Esophagus (tissue), 2 donors: ENCODE measurements at regions not wholly inside any gene's neighbourhood (a gene's known extent, or its start where the extent isn't known, plus 50 kb on each side); places are given as distances from the start of the nearest gene placed in this dataset.
"Not testable (repeated sequence)": the region's sequence is repeated elsewhere in the genome, so short reads cannot be mapped to it uniquely, and the experiment has no call there.

Experiments
- H3K27ac ChIP-seq, 2 donors: one replicate each; pipeline ENCODE4 v1.5.1; 2013; ENCODE audit warnings: low read depth in 2 of 2, mild to moderate bottlenecking in 2 of 2, inconsistent platforms in 1 of 2, low read length in 1 of 2, moderate library complexity in 1 of 2
- H3K27me3 ChIP-seq, 2 donors: one replicate each; pipeline ENCODE4 v1.6.1; 2013; ENCODE audit warnings: low read length in 2 of 2, control low read depth in 1 of 2, mild to moderate bottlenecking in 1 of 2; ENCODE audit not compliant: insufficient read depth in 2 of 2, control insufficient read depth in 1 of 2
- H3K36me3 ChIP-seq, 2 donors: one replicate each; pipeline ENCODE4 v1.6.1; 2013; ENCODE audit warnings: low read length in 1 of 2; ENCODE audit not compliant: control insufficient read depth in 2 of 2, insufficient read depth in 2 of 2
- H3K4me1 ChIP-seq, 2 donors: one replicate each; pipeline ENCODE4 v1.6.1; 2013; ENCODE audit warnings: low read length in 1 of 2; ENCODE audit not compliant: control insufficient read depth in 2 of 2, insufficient read depth in 2 of 2
- H3K4me3 ChIP-seq, 2 donors: one replicate each; pipeline ENCODE4 v1.5.1; 2013; ENCODE audit warnings: low read length in 2 of 2, mild to moderate bottlenecking in 2 of 2, low read depth in 1 of 2, moderate library complexity in 1 of 2
- H3K9me3 ChIP-seq, 2 donors: one replicate each; pipeline ENCODE4 v1.6.1; 2013; ENCODE audit warnings: mild to moderate bottlenecking in 2 of 2, low read depth in 1 of 2, low read length in 1 of 2, moderate library complexity in 1 of 2; ENCODE audit not compliant: control insufficient read depth in 2 of 2, insufficient read depth in 1 of 2
- WGBS, 2 donors: extraction: QIAGEN DNeasy Blood & Tissue Kit; methylation state at CpG; one replicate each; pipeline ENCODE4 v1.1.7; 2013; 5-methylcytosine and 5-hydroxymethylcytosine counted together
- donor health status: healthy with polysubstance abuse.
- donor health status: Bipolar disorder and iron deficiency.

- not testable (repeated sequence) for H3K27ac ChIP-seq, H3K27me3 ChIP-seq, H3K36me3 ChIP-seq, H3K9me3 ChIP-seq, H3K4me3 ChIP-seq, H3K4me1 ChIP-seq
- 72 to 75% methylated on average over 6 to 12 of the region's 15 CpGs for WGBS, 2 donors
Measured at GRCh38 chr9:138201167-138201889, 323.7 kb downstream of the CACNA1B start.

- WGBS, 2 donors, result 88 to 90% methylated on average over 9 to 12 of the region's 12 CpGs
- not testable (repeated sequence) for H3K4me1 ChIP-seq
Measured at GRCh38 chr9:138202043-138202442, 324.5 kb downstream of the CACNA1B start.

GRCh38 chr9:138203304-138203703 lies 325.7 kb downstream of the CACNA1B start:
- H3K27me3 ChIP-seq, H3K27ac ChIP-seq, H3K9me3 ChIP-seq, H3K4me1 ChIP-seq, H3K4me3 ChIP-seq, H3K36me3 ChIP-seq: not testable (repeated sequence)
- 43 to 65% methylated on average over 5 to 6 of the region's 7 CpGs for WGBS, 2 donors

More at GRCh38 chr9:138202043-138202442, 324.5 kb downstream of the CACNA1B start:
- H3K9me3 ChIP-seq, H3K36me3 ChIP-seq, H3K4me3 ChIP-seq, H3K27me3 ChIP-seq, H3K27ac ChIP-seq: not testable (repeated sequence)

- 38 to 52% methylated on average over 8 of the region's 9 CpGs for WGBS, 2 donors
- not testable (repeated sequence) for H3K9me3 ChIP-seq, H3K27me3 ChIP-seq, H3K4me3 ChIP-seq, H3K4me1 ChIP-seq, H3K27ac ChIP-seq, H3K36me3 ChIP-seq
Measured at GRCh38 chr9:138203872-138204271, 326.3 kb downstream of the CACNA1B start.

- WGBS, 2 donors, result 45 to 49% methylated on average over 3 to 4 of the region's 4 CpGs
- not testable (repeated sequence) for H3K27me3 ChIP-seq, H3K4me3 ChIP-seq
Measured at GRCh38 chr9:138206108-138206507, 328.5 kb downstream of the CACNA1B start.

GRCh38 chr9:138207300-138208179 lies 330.0 kb downstream of the CACNA1B start:
- H3K27me3 ChIP-seq, H3K9me3 ChIP-seq, H3K27ac ChIP-seq, H3K4me3 ChIP-seq, H3K4me1 ChIP-seq, H3K36me3 ChIP-seq: not testable (repeated sequence)
- WGBS, 2 donors, result 85 to 86% methylated on average over 16 to 18 of the region's 19 CpGs

More at GRCh38 chr9:138206108-138206507, 328.5 kb downstream of the CACNA1B start:
- not testable (repeated sequence) for H3K4me1 ChIP-seq, H3K27ac ChIP-seq, H3K36me3 ChIP-seq, H3K9me3 ChIP-seq

- H3K27ac ChIP-seq, H3K9me3 ChIP-seq, H3K36me3 ChIP-seq, H3K27me3 ChIP-seq, H3K4me1 ChIP-seq, H3K4me3 ChIP-seq: not testable (repeated sequence)
- 47 to 56% methylated on average over 3 to 4 of the region's 8 CpGs for WGBS, 2 donors
Measured at GRCh38 chr9:138209071-138209644, 331.6 kb downstream of the CACNA1B start.

GRCh38 chr9:138210388-138210986 lies 332.9 kb downstream of the CACNA1B start:
- not testable (repeated sequence) for H3K27me3 ChIP-seq
- WGBS, 2 donors, result 64 to 73% methylated on average over 6 of the region's 7 CpGs

GRCh38 chr9:138211070-138211469 lies 333.5 kb downstream of the CACNA1B start:
- H3K9me3 ChIP-seq, H3K4me3 ChIP-seq, H3K27ac ChIP-seq, H3K36me3 ChIP-seq, H3K27me3 ChIP-seq, H3K4me1 ChIP-seq: not testable (repeated sequence)
- 57 to 73% methylated on average over 1 of the region's 4 CpGs for WGBS, 2 donors

More at GRCh38 chr9:138210388-138210986, 332.9 kb downstream of the CACNA1B start:
- not testable (repeated sequence) for H3K4me1 ChIP-seq, H3K4me3 ChIP-seq, H3K36me3 ChIP-seq, H3K9me3 ChIP-seq, H3K27ac ChIP-seq
